Kidney (tissue), 13 donors: ENCODE measurements at regions not wholly inside any gene's neighbourhood (a gene's known extent, or its start where the extent isn't known, plus 50 kb on each side); places are given as distances from the start of the nearest gene placed in this dataset.

Experiments
- DNase-seq, 5 donors: peaks; one replicate each; pipeline ENCODE4 v3.0.0-alpha.2; 2013 to 2020
- FAIRE-seq: peaks from 2 replicates; lab custom pipeline; 2012; peaks lifted over from hg19 to GRCh38; lab: Jason Lieb, UNC
- H3K27ac ChIP-seq, 2 donors: one replicate each; pipeline ENCODE4 v1.7.0; 2013; ENCODE audit warnings: low read depth in 2 of 2, low read length in 2 of 2, inconsistent platforms in 1 of 2
- H3K27me3 ChIP-seq: one replicate; pipeline ENCODE4 v1.7.1; 2013; ENCODE audit warnings: low read length, inconsistent platforms; ENCODE audit not compliant: control insufficient read depth, insufficient read depth
- H3K36me3 ChIP-seq, 3 donors: one replicate each; pipeline versions ENCODE4 v1.7.0 to v1.7.1; 2013; ENCODE audit warnings: low read length in 3 of 3, control low read depth in 1 of 3, inconsistent platforms in 1 of 3; ENCODE audit not compliant: insufficient read depth in 3 of 3, control insufficient read depth in 2 of 3
- H3K4me1 ChIP-seq, 3 donors: one replicate each; pipeline versions ENCODE4 v1.7.0 to v1.7.1; 2013; ENCODE audit warnings: low read length in 3 of 3, inconsistent platforms in 1 of 3, low read depth in 1 of 3; ENCODE audit not compliant: control insufficient read depth in 2 of 3, insufficient read depth in 2 of 3
- H3K4me3 ChIP-seq, 3 donors: one replicate each; pipeline versions ENCODE4 v1.7.0 to v1.8.1; 2013; ENCODE audit warnings: low read length in 3 of 3, control low read depth in 1 of 3, inconsistent platforms in 1 of 3
- H3K9ac ChIP-seq, 3 donors: one replicate each; pipeline versions ENCODE4 v1.7.0 to v1.7.1; 2013; ENCODE audit warnings: low read length in 3 of 3, control low read depth in 1 of 3, inconsistent platforms in 1 of 3
- H3K9me3 ChIP-seq, 3 donors: one replicate each; pipeline versions ENCODE4 v1.7.0 to v1.7.1; 2013; ENCODE audit warnings: low read length in 3 of 3, control low read depth in 1 of 3, inconsistent platforms in 1 of 3; ENCODE audit not compliant: control insufficient read depth in 2 of 3, insufficient read depth in 1 of 3
- intact Hi-C: fragments of 100-400 bp; cut with DNase I; formaldehyde crosslinking; loops from one replicate; pipeline ENCODE4 v1.11.1; 2022
- TF ChIP-seq, protein P1 (sequence below): IDR thresholded peaks from 3 replicates; pipeline ENCODE4 v1.5.1; 2012; ENCODE audit warnings: mild to moderate bottlenecking, moderate library complexity, borderline replicate concordance; ENCODE audit not compliant: insufficient read depth; ENCODE audit errors: extremely low read depth
- donor health status: control.
- donor health status: control.
- donor health status: control.
- donor health status: control.
- donor health status: control.
- donor health status: DM: yes; HTN: yes; CAD: no.
- donor health status: Normal renal cell carcinoma (clear cell type).

DNA sequence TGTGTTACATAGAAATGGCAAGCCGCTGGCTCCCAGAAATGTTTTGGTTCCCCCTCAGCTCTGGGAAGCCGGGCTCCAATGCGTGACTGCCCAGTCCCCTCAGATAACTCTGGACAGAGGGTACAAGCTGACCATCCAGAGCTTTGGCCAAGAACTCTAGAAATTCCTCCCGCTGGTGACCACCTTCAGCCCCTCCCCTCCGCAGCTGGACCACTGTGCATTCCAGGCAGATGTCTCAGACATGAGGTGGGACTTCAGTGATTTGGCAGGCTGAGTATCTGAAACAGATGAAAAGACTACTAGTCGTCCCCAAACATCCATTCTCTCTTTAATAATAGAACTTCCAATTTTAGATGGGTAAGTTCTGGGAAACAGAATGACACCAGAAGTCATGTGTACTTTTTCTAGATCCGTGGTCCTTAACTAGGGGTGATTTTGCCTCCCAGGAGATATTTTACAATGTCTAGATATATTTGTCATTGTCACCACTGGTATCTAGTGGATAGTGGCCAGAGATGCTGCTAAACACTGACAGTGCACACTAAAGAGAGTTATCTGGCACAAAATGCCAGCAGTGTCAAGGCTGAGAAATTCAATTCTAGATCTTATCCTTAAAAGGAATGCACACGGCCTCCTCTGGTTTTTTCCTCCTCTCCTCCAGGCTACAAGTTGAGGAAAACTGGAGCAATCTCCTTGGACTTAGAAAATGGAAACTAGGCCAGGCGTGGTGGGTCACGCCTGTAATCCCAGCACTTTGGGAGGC lies 294.3 kb downstream of the SRBD1 start:
- intact Hi-C loops = no loop called here
- TF ChIP-seq, protein P1, sequence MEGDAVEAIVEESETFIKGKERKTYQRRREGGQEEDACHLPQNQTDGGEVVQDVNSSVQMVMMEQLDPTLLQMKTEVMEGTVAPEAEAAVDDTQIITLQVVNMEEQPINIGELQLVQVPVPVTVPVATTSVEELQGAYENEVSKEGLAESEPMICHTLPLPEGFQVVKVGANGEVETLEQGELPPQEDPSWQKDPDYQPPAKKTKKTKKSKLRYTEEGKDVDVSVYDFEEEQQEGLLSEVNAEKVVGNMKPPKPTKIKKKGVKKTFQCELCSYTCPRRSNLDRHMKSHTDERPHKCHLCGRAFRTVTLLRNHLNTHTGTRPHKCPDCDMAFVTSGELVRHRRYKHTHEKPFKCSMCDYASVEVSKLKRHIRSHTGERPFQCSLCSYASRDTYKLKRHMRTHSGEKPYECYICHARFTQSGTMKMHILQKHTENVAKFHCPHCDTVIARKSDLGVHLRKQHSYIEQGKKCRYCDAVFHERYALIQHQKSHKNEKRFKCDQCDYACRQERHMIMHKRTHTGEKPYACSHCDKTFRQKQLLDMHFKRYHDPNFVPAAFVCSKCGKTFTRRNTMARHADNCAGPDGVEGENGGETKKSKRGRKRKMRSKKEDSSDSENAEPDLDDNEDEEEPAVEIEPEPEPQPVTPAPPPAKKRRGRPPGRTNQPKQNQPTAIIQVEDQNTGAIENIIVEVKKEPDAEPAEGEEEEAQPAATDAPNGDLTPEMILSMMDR = no peak
- Histone ChIP-seq H3K9me3 (peaks cover 0 to 7% (median 0%) of the 10 kb centered on the region in 3 donors), H3K27me3 (no peaks in the 10 kb centered on the region), H3K27ac (no peak overlapping the region), H3K4me1 (no peaks in the 10 kb centered on the region), H3K36me3 (no peaks in the 10 kb centered on the region), H3K4me3 (no peak overlapping the region), H3K9ac (no peak overlapping the region)
- no peak for FAIRE-seq
- no peak for DNase-seq

DNA sequence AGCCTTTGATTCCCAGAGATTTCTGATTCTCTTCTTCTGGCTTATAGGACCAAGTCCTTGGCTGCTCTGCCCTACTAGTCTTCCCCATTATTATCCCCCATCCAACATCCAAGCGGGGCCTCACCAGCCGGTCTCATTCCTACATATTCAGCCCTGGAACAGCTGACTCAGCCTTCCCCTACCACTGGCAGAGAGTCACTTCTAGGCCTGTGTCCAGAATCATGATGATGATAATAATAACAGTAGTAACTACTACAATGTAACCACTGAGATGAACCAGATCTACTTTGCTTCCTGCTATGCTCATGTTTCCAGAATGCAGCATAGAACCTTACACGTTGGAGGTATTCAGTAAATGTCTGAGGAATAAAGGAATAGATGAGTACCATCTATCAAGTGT lies 295.2 kb downstream of the SRBD1 start:
- Histone ChIP-seq H3K27me3 (no peaks in the 10 kb centered on the region), H3K27ac (no peak overlapping the region), H3K36me3 (no peaks in the 10 kb centered on the region), H3K9me3 (peaks cover 0 to 7% (median 0%) of the 10 kb centered on the region in 3 donors), H3K4me3 (no peak overlapping the region), H3K9ac (no peak overlapping the region), H3K4me1 (no peaks in the 10 kb centered on the region)
- DNase-seq (no peak), FAIRE-seq (no peak)
- TF ChIP-seq, protein P1 = no peak
- intact Hi-C loops = no loop called here

DNA sequence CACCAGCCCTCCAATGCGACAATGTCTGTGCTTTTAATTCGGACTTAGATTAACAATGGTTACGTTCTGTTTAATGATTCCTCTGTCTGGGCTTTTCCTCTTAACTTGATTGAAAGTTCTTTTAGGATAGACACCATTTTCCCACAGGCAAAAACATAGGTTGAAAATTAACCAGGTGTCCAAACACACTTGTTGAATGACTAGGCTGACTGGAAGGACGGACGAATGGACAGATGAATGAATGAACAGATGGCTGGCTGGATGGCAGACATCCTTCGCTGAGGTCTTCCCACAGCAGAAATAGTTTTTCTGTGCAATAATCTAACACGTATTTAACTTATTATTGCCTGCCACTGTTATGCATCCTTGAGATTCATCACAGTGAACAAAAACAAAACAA lies 298.8 kb downstream of the SRBD1 start:
- H3K9me3 ChIP-seq = no peaks in the 10 kb centered on the region
- H3K4me3 ChIP-seq = no peak overlapping the region
- no peak overlapping the region for H3K27ac ChIP-seq
- FAIRE-seq (no peak), DNase-seq (peak in 1 of 5 donors; percentile 47)
- intact Hi-C loops = no loop called here
- H3K27me3 ChIP-seq = no peaks in the 10 kb centered on the region
- H3K4me1 ChIP-seq = no peaks in the 10 kb centered on the region
- H3K9ac ChIP-seq = no peak overlapping the region
- no peaks in the 10 kb centered on the region for H3K36me3 ChIP-seq
- TF ChIP-seq, protein P1 = no peak
